Activated CD4-positive, alpha-beta T cell treated with anti-CD3 and anti-CD28 coated beads for 36 hours (primary cell): ENCODE measurements at regions not wholly inside any gene's neighbourhood (a gene's known extent, or its start where the extent isn't known, plus 50 kb on each side); places are given as distances from the start of the nearest gene placed in this dataset.
"Not testable (repeated sequence)": the region's sequence is repeated elsewhere in the genome, so short reads cannot be mapped to it uniquely, and the experiment has no call there.

Experiments
- ATAC-seq: fragments of 200-7000 bp; cut with Tn5 transposase; one replicate; pipeline ENCODE4 v1.10.0; 2021; ENCODE audit warnings: mild to moderate bottlenecking, moderate library complexity
- CTCF ChIA-PET: fragments of 350-600 bp; sonication (Branson Sonifier 250); formaldehyde crosslinking; loops from one replicate; lab custom pipeline; 2021; ENCODE audit warnings: antibody characterized with exemption; lab: Charles Lee
- POLR2A ChIA-PET: fragments of 350-600 bp; sonication (Branson Sonifier 250); formaldehyde crosslinking; loops from one replicate; lab custom pipeline; 2021; ENCODE audit warnings: antibody characterized with exemption, inconsistent platforms; lab: Charles Lee
- DNase-seq: peaks from one replicate; pipeline ENCODE4 v3.0.0-alpha.2; 2020
- H3K27ac Mint-ChIP-seq: one replicate; pipeline ENCODE4 v1.8.0; 2021; ENCODE audit warnings: mixed read lengths
- H3K27me3 Mint-ChIP-seq: one replicate; pipeline ENCODE4 v1.8.0; 2021; ENCODE audit warnings: mixed read lengths
- H3K36me3 Mint-ChIP-seq: one replicate; pipeline ENCODE4 v1.8.0; 2021; ENCODE audit warnings: low read depth, mixed read lengths
- H3K4me1 Mint-ChIP-seq: one replicate; pipeline ENCODE4 v1.8.0; 2021; ENCODE audit warnings: mixed read lengths
- H3K4me3 Mint-ChIP-seq: one replicate; pipeline ENCODE4 v1.8.0; 2021; ENCODE audit warnings: mild to moderate bottlenecking, moderate library complexity, mixed read lengths
- H3K9me3 Mint-ChIP-seq: one replicate; pipeline ENCODE4 v1.8.0; 2021; ENCODE audit warnings: low read depth, mixed read lengths
- intact Hi-C, 2 experiments: fragments of 100-400 bp; cut with DNase I in 1 of 2; cut with micrococcal nuclease in 1 of 2; formaldehyde crosslinking; loops; one replicate each; pipeline versions ENCODE4 v1.14.2 to v1.15.1; 2022 to 2024; cut with DNase I, micrococcal nuclease

- H3K9me3 Mint-ChIP-seq = peaks cover 2% of the 10 kb centered on the region
- H3K4me1 Mint-ChIP-seq = no peaks in the 10 kb centered on the region
- intact Hi-C loops = no loop called here
- no peaks in the 10 kb centered on the region for H3K27me3 Mint-ChIP-seq
- no peak for ATAC-seq
- POLR2A ChIA-PET = no interaction called here
- CTCF ChIA-PET = no interaction called here
- no peak for DNase-seq
- no peak overlapping the region for H3K4me3 Mint-ChIP-seq
- H3K36me3 Mint-ChIP-seq = no peaks in the 10 kb centered on the region
- H3K27ac Mint-ChIP-seq = no peak overlapping the region
Measured at GRCh38 chr9:26516773-26517343, 375.7 kb downstream of the CAAP1 start.

GRCh38 chr9:26513730-26514129, 378.9 kb downstream of the CAAP1 start:
- no peaks in the 10 kb centered on the region for H3K27me3 Mint-ChIP-seq
- ATAC-seq (no peak), DNase-seq (no peak)
- no peaks in the 10 kb centered on the region for H3K36me3 Mint-ChIP-seq
- H3K4me3 Mint-ChIP-seq = no peak overlapping the region
- no peak overlapping the region for H3K27ac Mint-ChIP-seq
- POLR2A ChIA-PET = no interaction called here
- CTCF ChIA-PET = no interaction called here
- peaks cover 2% of the 10 kb centered on the region for H3K9me3 Mint-ChIP-seq
- intact Hi-C loops = no loop called here
- no peaks in the 10 kb centered on the region for H3K4me1 Mint-ChIP-seq

GRCh38 chr9:26510137-26510536, 382.5 kb downstream of the CAAP1 start:
- ChIA-PET POLR2A (no interaction called here), CTCF (no interaction called here)
- intact Hi-C loops = no loop called here
- no peak overlapping the region for H3K4me3 Mint-ChIP-seq
- H3K4me1 Mint-ChIP-seq = no peaks in the 10 kb centered on the region
- H3K9me3 Mint-ChIP-seq = no peaks in the 10 kb centered on the region
- ATAC-seq (no peak), DNase-seq (no peak)
- no peaks in the 10 kb centered on the region for H3K36me3 Mint-ChIP-seq
- no peak overlapping the region for H3K27ac Mint-ChIP-seq
- no peaks in the 10 kb centered on the region for H3K27me3 Mint-ChIP-seq

GRCh38 chr9:26508897-26509296, 383.7 kb downstream of the CAAP1 start:
- H3K9me3 Mint-ChIP-seq = no peaks in the 10 kb centered on the region
- intact Hi-C loops = no loop called here
- ATAC-seq = no peak
- ChIA-PET POLR2A (no interaction called here), CTCF (no interaction called here)
- DNase-seq = no peak
- H3K4me3 Mint-ChIP-seq = no peak overlapping the region
- no peaks in the 10 kb centered on the region for H3K36me3 Mint-ChIP-seq
- H3K27me3 Mint-ChIP-seq = no peaks in the 10 kb centered on the region
- H3K4me1 Mint-ChIP-seq = no peaks in the 10 kb centered on the region
- H3K27ac Mint-ChIP-seq = no peak overlapping the region

- no peak for ATAC-seq
- Mint-ChIP-seq H3K9me3 (no peaks in the 10 kb centered on the region), H3K27me3 (no peaks in the 10 kb centered on the region), H3K4me1 (no peaks in the 10 kb centered on the region), H3K36me3 (no peaks in the 10 kb centered on the region), H3K4me3 (no peak overlapping the region), H3K27ac (no peak overlapping the region)
- CTCF ChIA-PET = no interaction called here
- POLR2A ChIA-PET = no interaction called here
- DNase-seq = no peak
- intact Hi-C loops = no loop called here
Measured at GRCh38 chr9:26504057-26504456, 388.5 kb downstream of the CAAP1 start.

GRCh38 chr9:26502311-26502710, 390.3 kb downstream of the CAAP1 start:
- intact Hi-C loops = no loop called here
- no peaks in the 10 kb centered on the region for H3K4me1 Mint-ChIP-seq
- DNase-seq = no peak

GRCh38 chr9:26500471-26500870, 392.1 kb downstream of the CAAP1 start:
- Mint-ChIP-seq H3K9me3 (peaks cover 7% of the 10 kb centered on the region), H3K27me3 (no peaks in the 10 kb centered on the region), H3K36me3 (no peaks in the 10 kb centered on the region), H3K4me1 (no peaks in the 10 kb centered on the region), H3K27ac (no peak overlapping the region), H3K4me3 (no peak overlapping the region)
- DNase-seq (no peak), ATAC-seq (no peak)
- intact Hi-C loops = no loop called here
- ChIA-PET POLR2A (no interaction called here), CTCF (no interaction called here)

More at GRCh38 chr9:26502311-26502710, 390.3 kb downstream of the CAAP1 start:
- H3K4me3 Mint-ChIP-seq = no peak overlapping the region
- ChIA-PET POLR2A (no interaction called here), CTCF (no interaction called here)
- H3K36me3 Mint-ChIP-seq = no peaks in the 10 kb centered on the region
- ATAC-seq = no peak
- peaks cover 7% of the 10 kb centered on the region for H3K9me3 Mint-ChIP-seq
- H3K27ac Mint-ChIP-seq = no peak overlapping the region
- H3K27me3 Mint-ChIP-seq = no peaks in the 10 kb centered on the region

- ATAC-seq, H3K27me3 Mint-ChIP-seq, H3K27ac Mint-ChIP-seq, H3K4me3 Mint-ChIP-seq, intact Hi-C loops, H3K4me1 Mint-ChIP-seq, POLR2A ChIA-PET, H3K36me3 Mint-ChIP-seq, CTCF ChIA-PET, DNase-seq, H3K9me3 Mint-ChIP-seq: not testable (repeated sequence)
Measured at GRCh38 chr9:26492608-26493521, 399.7 kb downstream of the CAAP1 start.

GRCh38 chr9:26491922-26492607, 400.5 kb downstream of the CAAP1 start:
- intact Hi-C loops, CTCF ChIA-PET, H3K9me3 Mint-ChIP-seq, DNase-seq, H3K4me3 Mint-ChIP-seq, POLR2A ChIA-PET, H3K4me1 Mint-ChIP-seq, H3K27me3 Mint-ChIP-seq, H3K27ac Mint-ChIP-seq, H3K36me3 Mint-ChIP-seq, ATAC-seq: not testable (repeated sequence)

- H3K27ac Mint-ChIP-seq = no peak overlapping the region
- intact Hi-C loops = loop anchor here in 1 of 2 experiments (10.0 kb wide), 1 partner anchor 59 kb away; no protein-coding TSS in a partner anchor
- no peak overlapping the region for H3K4me3 Mint-ChIP-seq
- POLR2A ChIA-PET = no interaction called here
- H3K27me3 Mint-ChIP-seq = no peaks in the 10 kb centered on the region
- H3K9me3 Mint-ChIP-seq = peaks cover 11% of the 10 kb centered on the region
- DNase-seq = no peak
- no peaks in the 10 kb centered on the region for H3K36me3 Mint-ChIP-seq
- no peak for ATAC-seq
- CTCF ChIA-PET = no interaction called here
- H3K4me1 Mint-ChIP-seq = no peaks in the 10 kb centered on the region
Measured at GRCh38 chr9:26483991-26484390, 408.6 kb downstream of the CAAP1 start.

GRCh38 chr9:26477963-26478362, 414.6 kb downstream of the CAAP1 start:
- no peak overlapping the region for H3K4me3 Mint-ChIP-seq
- no peaks in the 10 kb centered on the region for H3K4me1 Mint-ChIP-seq
- intact Hi-C loops = no loop called here
- no peaks in the 10 kb centered on the region for H3K27me3 Mint-ChIP-seq
- no peaks in the 10 kb centered on the region for H3K36me3 Mint-ChIP-seq
- ATAC-seq (no peak), DNase-seq (no peak)
- ChIA-PET POLR2A (no interaction called here), CTCF (no interaction called here)
- peaks cover 9% of the 10 kb centered on the region for H3K9me3 Mint-ChIP-seq
- H3K27ac Mint-ChIP-seq = no peak overlapping the region

- intact Hi-C loops = no loop called here
- Mint-ChIP-seq H3K4me3 (no peak overlapping the region), H3K27me3 (no peaks in the 10 kb centered on the region), H3K9me3 (peaks cover 13% of the 10 kb centered on the region), H3K36me3 (no peaks in the 10 kb centered on the region), H3K27ac (no peak overlapping the region), H3K4me1 (no peaks in the 10 kb centered on the region)
- ChIA-PET POLR2A (no interaction called here), CTCF (no interaction called here)
- ATAC-seq (no peak), DNase-seq (no peak)
Measured at GRCh38 chr9:26471261-26471660, 421.3 kb downstream of the CAAP1 start.
